Neural progenitor cell (in vitro differentiated cells): ENCODE measurements at regions not wholly inside any gene's neighbourhood (a gene's known extent, or its start where the extent isn't known, plus 50 kb on each side); places are given as distances from the start of the nearest gene placed in this dataset.

Source experiments
- DNase-seq: peaks from one replicate; pipeline ENCODE4 v3.0.0-alpha.2; 2016; ENCODE audit warnings: low spot score
- H2AFZ ChIP-seq: fragments of 200-600 bp; sonication (generic); replicated peaks from 2 replicates; pipeline ENCODE4 v1.6.1; 2016; ENCODE audit warnings: antibody characterized with exemption
- H3F3A ChIP-seq: fragments of 200-600 bp; sonication (generic); 2 replicates; pipeline ENCODE4 v1.6.1; 2016; ENCODE audit warnings: antibody characterized with exemption, low read depth
- H3K27ac ChIP-seq: fragments of 200-600 bp; sonication (generic); 2 replicates; pipeline ENCODE4 v1.5.1; 2016; ENCODE audit warnings: mild to moderate bottlenecking
- H3K27me3 ChIP-seq: fragments of 200-600 bp; sonication (generic); 2 replicates; pipeline ENCODE4 v1.6.1; 2016; ENCODE audit warnings: mild to moderate bottlenecking, moderate library complexity
- H3K36me3 ChIP-seq: fragments of 200-600 bp; sonication (generic); 2 replicates; pipeline ENCODE4 v1.5.1; 2016
- H3K4me1 ChIP-seq: fragments of 200-600 bp; sonication (generic); 2 replicates; pipeline ENCODE4 v1.6.1; 2016; ENCODE audit warnings: mixed run types
- H3K4me2 ChIP-seq: fragments of 200-600 bp; sonication (generic); 2 replicates; pipeline ENCODE4 v1.6.1; 2016
- H3K4me3 ChIP-seq: fragments of 200-600 bp; sonication (generic); 2 replicates; pipeline ENCODE4 v1.5.1; 2016
- H3K79me2 ChIP-seq: fragments of 200-600 bp; sonication (generic); 2 replicates; pipeline ENCODE4 v1.6.1; 2016; ENCODE audit warnings: low read depth
- H3K9ac ChIP-seq: fragments of 200-600 bp; sonication (generic); 2 replicates; pipeline ENCODE4 v1.6.1; 2016
- H3K9me3 ChIP-seq: fragments of 200-600 bp; sonication (generic); 2 replicates; pipeline ENCODE4 v1.5.1; 2016; ENCODE audit warnings: low read depth
- H4K20me1 ChIP-seq: fragments of 200-600 bp; sonication (generic); 2 replicates; pipeline ENCODE4 v1.6.1; 2016; ENCODE audit warnings: low read depth
- H3K27ac Mint-ChIP-seq: 3 replicates; pipeline ENCODE4 v1.8.0; 2021; ENCODE audit warnings: mixed read lengths
- H3K27me3 Mint-ChIP-seq: 2 replicates; pipeline ENCODE4 v1.8.0; 2022; ENCODE audit warnings: low read depth, mild to moderate bottlenecking, inconsistent platforms, moderate library complexity, mixed read lengths; ENCODE audit not compliant: insufficient read depth
- H3K36me3 Mint-ChIP-seq: 3 replicates; pipeline ENCODE4 v1.8.0; 2021; ENCODE audit warnings: mixed read lengths
- H3K4me1 Mint-ChIP-seq: 3 replicates; pipeline ENCODE4 v1.8.0; 2021; ENCODE audit warnings: mixed read lengths
- H3K4me3 Mint-ChIP-seq: 3 replicates; pipeline ENCODE4 v1.8.0; 2021; ENCODE audit warnings: mild to moderate bottlenecking, moderate library complexity, mixed read lengths
- H3K9me3 Mint-ChIP-seq: 3 replicates; pipeline ENCODE4 v1.8.0; 2020; ENCODE audit warnings: mixed read lengths
- EZH2 ChIP-seq: fragments of 200-600 bp; sonication (generic); IDR thresholded peaks from 2 replicates; pipeline ENCODE4 v1.6.1; 2017; ENCODE audit warnings: antibody characterized with exemption, mild to moderate bottlenecking, moderate library complexity
- EZH2phosphoT487 ChIP-seq: fragments of 200-600 bp; sonication (generic); IDR thresholded peaks from 2 replicates; pipeline ENCODE4 v1.6.1; 2017; ENCODE audit warnings: antibody characterized with exemption
- TF ChIP-seq, protein P1 (sequence below): fragments of 200-600 bp; sonication (generic); IDR thresholded peaks from 2 replicates; pipeline ENCODE4 v1.5.1; 2017; ENCODE audit warnings: antibody characterized with exemption, mild to moderate bottlenecking

- Histone ChIP-seq H3K9me3 (no peaks in the 10 kb centered on the region), H3F3A (peaks cover 17% of the 10 kb centered on the region), H3K4me1 (peaks cover 34% of the 10 kb centered on the region), H4K20me1 (no peaks in the 10 kb centered on the region), H3K4me3 (no peak overlapping the region), H2AFZ (peak overlapping the region; percentile 42), H3K36me3 (no peaks in the 10 kb centered on the region), H3K79me2 (no peaks in the 10 kb centered on the region), H3K27ac (no peak overlapping the region), H3K4me2 (no peak overlapping the region), H3K9ac (no peak overlapping the region), H3K27me3 (no peaks in the 10 kb centered on the region)
- peak; percentile 74 for DNase-seq
- Mint-ChIP-seq H3K36me3 (no peaks in the 10 kb centered on the region), H3K9me3 (no peaks in the 10 kb centered on the region), H3K4me3 (no peak overlapping the region), H3K27ac (no peak overlapping the region), H3K27me3 (peaks cover 11% of the 10 kb centered on the region), H3K4me1 (peaks cover 61% of the 10 kb centered on the region)
- no peak for TF ChIP-seq EZH2
- TF ChIP-seq, protein P1, sequence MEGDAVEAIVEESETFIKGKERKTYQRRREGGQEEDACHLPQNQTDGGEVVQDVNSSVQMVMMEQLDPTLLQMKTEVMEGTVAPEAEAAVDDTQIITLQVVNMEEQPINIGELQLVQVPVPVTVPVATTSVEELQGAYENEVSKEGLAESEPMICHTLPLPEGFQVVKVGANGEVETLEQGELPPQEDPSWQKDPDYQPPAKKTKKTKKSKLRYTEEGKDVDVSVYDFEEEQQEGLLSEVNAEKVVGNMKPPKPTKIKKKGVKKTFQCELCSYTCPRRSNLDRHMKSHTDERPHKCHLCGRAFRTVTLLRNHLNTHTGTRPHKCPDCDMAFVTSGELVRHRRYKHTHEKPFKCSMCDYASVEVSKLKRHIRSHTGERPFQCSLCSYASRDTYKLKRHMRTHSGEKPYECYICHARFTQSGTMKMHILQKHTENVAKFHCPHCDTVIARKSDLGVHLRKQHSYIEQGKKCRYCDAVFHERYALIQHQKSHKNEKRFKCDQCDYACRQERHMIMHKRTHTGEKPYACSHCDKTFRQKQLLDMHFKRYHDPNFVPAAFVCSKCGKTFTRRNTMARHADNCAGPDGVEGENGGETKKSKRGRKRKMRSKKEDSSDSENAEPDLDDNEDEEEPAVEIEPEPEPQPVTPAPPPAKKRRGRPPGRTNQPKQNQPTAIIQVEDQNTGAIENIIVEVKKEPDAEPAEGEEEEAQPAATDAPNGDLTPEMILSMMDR = no peak
These were observed 252.5 kb downstream of the RPS24 start for GRCh38 chr10:78286186-78286585.

- no peaks in the 10 kb centered on the region for H3K36me3 Mint-ChIP-seq
- Histone ChIP-seq H4K20me1 (no peaks in the 10 kb centered on the region), H3K36me3 (no peaks in the 10 kb centered on the region), H3K9me3 (no peaks in the 10 kb centered on the region), H3K9ac (no peak overlapping the region), H3K27ac (no peak overlapping the region), H3F3A (peaks cover 17% of the 10 kb centered on the region), H3K27me3 (no peaks in the 10 kb centered on the region), H2AFZ (no peak overlapping the region), H3K79me2 (no peaks in the 10 kb centered on the region), H3K4me3 (no peak overlapping the region), H3K4me1 (peaks cover 39% of the 10 kb centered on the region), H3K4me2 (no peak overlapping the region)
- no peaks in the 10 kb centered on the region for H3K9me3 Mint-ChIP-seq
- DNase-seq = no peak
- TF ChIP-seq, protein P1 = no peak
- TF ChIP-seq EZH2 = no peak
- TF ChIP-seq EZH2phosphoT487 = no peak
- no peak overlapping the region for H3K27ac Mint-ChIP-seq
- peaks cover 61% of the 10 kb centered on the region for H3K4me1 Mint-ChIP-seq
- H3K27me3 Mint-ChIP-seq = peaks cover 10% of the 10 kb centered on the region
- H3K4me3 Mint-ChIP-seq = no peak overlapping the region
These were observed 253.0 kb downstream of the RPS24 start for GRCh38 chr10:78286668-78287067.

- Histone ChIP-seq H3K9ac (no peak overlapping the region), H4K20me1 (no peaks in the 10 kb centered on the region), H3K36me3 (no peaks in the 10 kb centered on the region), H3K4me1 (peaks cover 44% of the 10 kb centered on the region), H3K79me2 (no peaks in the 10 kb centered on the region), H3K4me2 (no peak overlapping the region), H3K27me3 (no peaks in the 10 kb centered on the region), H2AFZ (no peak overlapping the region), H3F3A (peaks cover 19% of the 10 kb centered on the region), H3K9me3 (no peaks in the 10 kb centered on the region), H3K27ac (no peak overlapping the region), H3K4me3 (no peak overlapping the region)
- Mint-ChIP-seq H3K36me3 (no peaks in the 10 kb centered on the region), H3K27ac (peak overlapping the region; percentile 8), H3K4me3 (no peak overlapping the region), H3K27me3 (peaks cover 10% of the 10 kb centered on the region), H3K9me3 (no peaks in the 10 kb centered on the region), H3K4me1 (peaks cover 60% of the 10 kb centered on the region)
- TF ChIP-seq EZH2phosphoT487 = no peak
- TF ChIP-seq, protein P1 = no peak
- no peak for DNase-seq
These were observed 254.0 kb downstream of the RPS24 start for GRCh38 chr10:78287618-78288017.

GRCh38 chr10:78288663-78289062 is 255.0 kb downstream of the RPS24 start:
- Histone ChIP-seq H4K20me1 (no peaks in the 10 kb centered on the region), H3K79me2 (no peaks in the 10 kb centered on the region), H3F3A (peaks cover 19% of the 10 kb centered on the region), H2AFZ (no peak overlapping the region), H3K27ac (no peak overlapping the region), H3K9ac (no peak overlapping the region), H3K27me3 (no peaks in the 10 kb centered on the region), H3K4me1 (peaks cover 42% of the 10 kb centered on the region), H3K4me3 (no peak overlapping the region), H3K36me3 (no peaks in the 10 kb centered on the region), H3K4me2 (no peak overlapping the region), H3K9me3 (no peaks in the 10 kb centered on the region)
- peak overlapping the region; percentile 24 for H3K4me3 Mint-ChIP-seq
- DNase-seq = no peak
- peaks cover 15% of the 10 kb centered on the region for H3K27me3 Mint-ChIP-seq
- TF ChIP-seq, protein P1 = no peak
- no peak for TF ChIP-seq EZH2phosphoT487
- no peak for TF ChIP-seq EZH2
- H3K27ac Mint-ChIP-seq = no peak overlapping the region
- no peaks in the 10 kb centered on the region for H3K9me3 Mint-ChIP-seq
- H3K36me3 Mint-ChIP-seq = no peaks in the 10 kb centered on the region
- peaks cover 61% of the 10 kb centered on the region for H3K4me1 Mint-ChIP-seq
